H9 (cell line): ENCODE measurements at regions not wholly inside any gene's neighbourhood (a gene's known extent, or its start where the extent isn't known, plus 50 kb on each side); places are given as distances from the start of the nearest gene placed in this dataset.

Source experiments
- DNase-seq: peaks from one replicate; pipeline ENCODE4 v3.0.0-alpha.2; 2017
- H2AFZ ChIP-seq: one replicate; pipeline ENCODE4 v1.6.1; 2013; ENCODE audit warnings: mild to moderate bottlenecking, low read length, control low read depth, moderate library complexity
- H2AK5ac ChIP-seq: 2 replicates; pipeline ENCODE4 v1.6.1; 2013; ENCODE audit warnings: low read length, control low read depth, mixed read lengths; ENCODE audit not compliant: insufficient read length
- H2BK120ac ChIP-seq: one replicate; pipeline ENCODE4 v1.6.1; 2013; ENCODE audit warnings: low read depth, mild to moderate bottlenecking, low read length, control low read depth, inconsistent platforms; ENCODE audit not compliant: poor library complexity, severe bottlenecking
- H2BK12ac ChIP-seq: 2 replicates; pipeline ENCODE4 v1.6.1; 2013; ENCODE audit warnings: low read length, control low read depth, mixed read lengths, low read depth; ENCODE audit not compliant: insufficient read length
- H2BK15ac ChIP-seq: 2 replicates; pipeline ENCODE4 v1.6.1; 2013; ENCODE audit warnings: low read depth, low read length, control low read depth
- H2BK20ac ChIP-seq: one replicate; pipeline ENCODE4 v1.6.1; 2013; ENCODE audit warnings: low read depth, mild to moderate bottlenecking, low read length, control low read depth, inconsistent platforms; ENCODE audit not compliant: poor library complexity, severe bottlenecking
- H2BK5ac ChIP-seq: 2 replicates; pipeline ENCODE4 v1.6.1; 2013; ENCODE audit warnings: low read length, control low read depth, mixed read lengths; ENCODE audit not compliant: insufficient read length
- H3K14ac ChIP-seq: 2 replicates; pipeline ENCODE4 v1.6.1; 2013; ENCODE audit warnings: low read length, control low read depth; ENCODE audit not compliant: insufficient read depth
- H3K18ac ChIP-seq: 2 replicates; pipeline ENCODE4 v1.6.1; 2013; ENCODE audit warnings: low read depth, mild to moderate bottlenecking, mixed read lengths, low read length, control low read depth; ENCODE audit not compliant: insufficient read length
- H3K23ac ChIP-seq: 2 replicates; pipeline ENCODE4 v1.6.1; 2013; ENCODE audit warnings: low read length, control low read depth, mixed read lengths, low read depth; ENCODE audit not compliant: insufficient read length
- H3K23me2 ChIP-seq: 2 replicates; pipeline ENCODE4 v1.6.1; 2013; ENCODE audit warnings: low read depth, mild to moderate bottlenecking, mixed read lengths, low read length, control low read depth; ENCODE audit not compliant: insufficient read length, poor library complexity, severe bottlenecking
- H3K27ac ChIP-seq: 2 replicates; pipeline ENCODE4 v1.5.1; 2013; ENCODE audit warnings: low read length, control low read depth, mixed read lengths, low read depth; ENCODE audit not compliant: insufficient read length
- H3K27me3 ChIP-seq: 2 replicates; pipeline ENCODE4 v1.6.1; 2013; ENCODE audit warnings: low read length, control low read depth, inconsistent platforms; ENCODE audit not compliant: insufficient read depth
- H3K4ac ChIP-seq: 2 replicates; pipeline ENCODE4 v1.6.1; 2013; ENCODE audit warnings: low read depth, mild to moderate bottlenecking, control low read depth, inconsistent platforms, low read length, moderate library complexity
- H3K4me1 ChIP-seq: 2 replicates; pipeline ENCODE4 v1.6.1; 2013; ENCODE audit warnings: low read length, control low read depth, inconsistent platforms; ENCODE audit not compliant: insufficient read depth
- H3K4me2 ChIP-seq: 2 replicates; pipeline ENCODE4 v1.6.1; 2013; ENCODE audit warnings: low read length, control low read depth, mixed read lengths; ENCODE audit not compliant: insufficient read length, insufficient read depth
- H3K56ac ChIP-seq: 2 replicates; pipeline ENCODE4 v1.6.1; 2013; ENCODE audit warnings: low read depth, mild to moderate bottlenecking, mixed read lengths, low read length, control low read depth; ENCODE audit not compliant: insufficient read length
- H3K79me1 ChIP-seq: 2 replicates; pipeline ENCODE4 v1.6.1; 2013; ENCODE audit warnings: low read depth, mild to moderate bottlenecking, moderate library complexity, low read length, control low read depth, inconsistent platforms; ENCODE audit not compliant: insufficient read depth, poor library complexity, severe bottlenecking
- H3K79me2 ChIP-seq: 2 replicates; pipeline ENCODE4 v1.6.1; 2013; ENCODE audit warnings: low read length, control low read depth, inconsistent platforms; ENCODE audit not compliant: insufficient read depth
- H3K9ac ChIP-seq: 2 replicates; pipeline ENCODE4 v1.6.1; 2013; ENCODE audit warnings: low read length, control low read depth, mixed read lengths; ENCODE audit not compliant: insufficient read length; ENCODE audit errors: extremely low read depth
- H3K9me3 ChIP-seq: one replicate; pipeline ENCODE4 v1.6.1; 2013; ENCODE audit warnings: low read depth, low read length, inconsistent platforms; ENCODE audit not compliant: control insufficient read depth
- H3T11ph ChIP-seq: one replicate; pipeline ENCODE4 v1.6.1; 2013; ENCODE audit warnings: mild to moderate bottlenecking, low read length, control low read depth, inconsistent platforms
- H4K20me1 ChIP-seq: one replicate; pipeline ENCODE4 v1.6.1; 2013; ENCODE audit not compliant: control insufficient read depth, insufficient read length, insufficient read depth
- H4K5ac ChIP-seq: 2 replicates; pipeline ENCODE4 v1.6.1; 2013; ENCODE audit warnings: low read depth, mild to moderate bottlenecking, mixed read lengths, low read length, control low read depth; ENCODE audit not compliant: insufficient read length
- H4K8ac ChIP-seq: replicated peaks from 2 replicates; pipeline ENCODE4 v1.6.1; 2013; ENCODE audit warnings: low read length, control low read depth, mixed read lengths, low read depth; ENCODE audit not compliant: insufficient read length
- H4K91ac ChIP-seq: 2 replicates; pipeline ENCODE4 v1.6.1; 2013; ENCODE audit warnings: low read depth, mild to moderate bottlenecking, moderate library complexity, mixed read lengths, low read length, control low read depth; ENCODE audit not compliant: insufficient read length
- H3K27ac Mint-ChIP-seq, 3 experiments: 2 replicates in 2 of 3; 3 replicates in 1 of 3; pipeline ENCODE4 v1.8.0; 2020 to 2021; ENCODE audit warnings: mixed read lengths in 3 of 3, mild to moderate bottlenecking in 1 of 3, moderate library complexity in 1 of 3
- H3K27me3 Mint-ChIP-seq: 2 replicates; pipeline ENCODE4 v1.8.0; 2021; ENCODE audit warnings: low read depth, mild to moderate bottlenecking, moderate library complexity, mixed read lengths
- H3K36me3 Mint-ChIP-seq, 3 experiments: 2 replicates in 2 of 3; 3 replicates in 1 of 3; pipeline ENCODE4 v1.8.0; 2020 to 2021; ENCODE audit warnings: low read depth in 3 of 3, mixed read lengths in 3 of 3; ENCODE audit not compliant: insufficient read depth in 1 of 3
- H3K4me1 Mint-ChIP-seq, 2 experiments: 2 replicates each; pipeline ENCODE4 v1.8.0; 2020; ENCODE audit warnings: mixed read lengths in 2 of 2
- H3K4me3 Mint-ChIP-seq, 2 experiments: 2 replicates in 1 of 2; 3 replicates in 1 of 2; pipeline ENCODE4 v1.8.0; 2020 to 2021; ENCODE audit warnings: mild to moderate bottlenecking in 2 of 2, mixed read lengths in 2 of 2, moderate library complexity in 1 of 2
- H3K9me3 Mint-ChIP-seq, 2 experiments: 2 replicates in 1 of 2; 3 replicates in 1 of 2; pipeline ENCODE4 v1.8.0; 2020; ENCODE audit warnings: mild to moderate bottlenecking in 2 of 2, mixed read lengths in 2 of 2, moderate library complexity in 1 of 2
- CTCF ChIP-seq: fragments of 200-600 bp; sonication (generic); conservative IDR thresholded peaks from 3 replicates; pipeline ENCODE4 v1.8.0; 2021; ENCODE audit warnings: antibody characterized with exemption, mild to moderate bottlenecking
- WGBS: extraction: QIAGEN DNeasy Blood & Tissue Kit; methylation state at CpG from one replicate; pipeline ENCODE4 v1.1.7; 2013; ENCODE audit warnings: missing lambda C conversion rate, low lambda C conversion rate, mixed read lengths; ENCODE audit not compliant: insufficient read length; ENCODE audit errors: extremely low coverage; 5-methylcytosine and 5-hydroxymethylcytosine counted together

DNA sequence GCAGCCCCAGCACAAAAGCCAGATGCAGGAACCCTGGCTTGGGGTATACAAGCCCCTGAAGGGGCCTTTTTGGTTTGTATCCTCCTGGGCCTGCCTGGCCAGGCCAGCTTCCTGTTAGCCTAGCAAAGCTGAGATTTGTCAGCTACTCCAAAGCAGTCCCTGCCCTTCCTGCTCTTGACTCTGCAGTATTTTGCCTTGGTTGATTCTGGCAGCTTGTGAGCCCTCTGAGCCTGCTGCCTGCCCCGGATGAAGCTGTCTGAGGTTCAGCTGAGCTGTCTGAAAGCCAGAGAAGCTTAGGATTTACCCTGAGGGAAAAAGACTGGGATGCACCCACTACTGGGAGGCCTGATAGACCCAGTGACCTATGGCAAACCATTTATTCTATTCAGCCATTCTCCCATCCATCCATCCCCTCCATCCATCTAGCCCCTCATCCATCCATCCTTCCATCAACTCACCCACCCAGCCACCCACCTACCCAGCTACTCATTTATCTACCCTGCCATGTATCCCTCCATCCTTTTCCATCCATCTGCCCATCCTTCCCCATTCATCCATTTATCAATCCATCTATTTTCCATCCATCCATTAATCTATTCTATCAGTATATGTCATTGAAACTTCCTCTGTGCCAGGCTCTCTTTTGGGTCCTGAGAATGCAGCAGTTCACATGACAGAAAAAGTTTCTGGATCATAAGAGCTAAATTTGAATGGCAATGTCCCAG, 307.5 kb downstream of the DHX35 start:
- Histone ChIP-seq H3K79me2 (no peaks in the 10 kb centered on the region), H2AK5ac (no peak overlapping the region), H3K4me1 (peaks cover 2% of the 10 kb centered on the region; the same call in 1 of the 2 replicates), H3K27ac (no peak overlapping the region), H2BK5ac (no peak overlapping the region), H3K56ac (no peak overlapping the region), H3K23me2 (no peaks in the 10 kb centered on the region), H3K4me2 (no peak overlapping the region), H3K18ac (no peak overlapping the region), H4K91ac (no peak overlapping the region), H2AFZ (no peak overlapping the region), H3K14ac (no peak overlapping the region), H4K5ac (no peak overlapping the region), H3K9me3 (no peaks in the 10 kb centered on the region), H2BK15ac (no peak overlapping the region), H4K20me1 (no peaks in the 10 kb centered on the region), H3K27me3 (no peaks in the 10 kb centered on the region), H4K8ac (no peak overlapping the region), H3T11ph (no peak overlapping the region), H2BK120ac (no peak overlapping the region), H3K9ac (no peak overlapping the region), H3K4ac (no peak overlapping the region), H3K79me1 (no peaks in the 10 kb centered on the region), H3K23ac (no peak overlapping the region), H2BK12ac (no peak overlapping the region), H2BK20ac (no peak overlapping the region)
- Mint-ChIP-seq H3K36me3 (no peaks in the 10 kb centered on the region; a peak in 1 of 7 replicates), H3K9me3 (no peaks in the 10 kb centered on the region; a peak in 1 of 5 replicates), H3K4me1 (peaks cover 11 to 25% of the 10 kb centered on the region in 2 experiments), H3K27ac (no peak overlapping the region), H3K4me3 (no peak overlapping the region), H3K27me3 (peaks cover 2% of the 10 kb centered on the region)
- DNase-seq = no peak
- no CpG with 5 or more reads among the region's 1 CpG for WGBS
- no peak for TF ChIP-seq CTCF
